Neural progenitor cell (in vitro differentiated cells): ENCODE measurements at regions not wholly inside any gene's neighbourhood (a gene's known extent, or its start where the extent isn't known, plus 50 kb on each side); places are given as distances from the start of the nearest gene placed in this dataset.
A peak's percentile ranks its signal among the peaks of the same experiment; 100 is the strongest.

ENCODE experiments used
- DNase-seq: peaks from one replicate; pipeline ENCODE4 v3.0.0-alpha.2; 2016; ENCODE audit warnings: low spot score
- H2AFZ ChIP-seq: fragments of 200-600 bp; sonication (generic); replicated peaks from 2 replicates; pipeline ENCODE4 v1.6.1; 2016; ENCODE audit warnings: antibody characterized with exemption
- H3F3A ChIP-seq: fragments of 200-600 bp; sonication (generic); 2 replicates; pipeline ENCODE4 v1.6.1; 2016; ENCODE audit warnings: antibody characterized with exemption, low read depth
- H3K27ac ChIP-seq: fragments of 200-600 bp; sonication (generic); 2 replicates; pipeline ENCODE4 v1.5.1; 2016; ENCODE audit warnings: mild to moderate bottlenecking
- H3K27me3 ChIP-seq: fragments of 200-600 bp; sonication (generic); 2 replicates; pipeline ENCODE4 v1.6.1; 2016; ENCODE audit warnings: mild to moderate bottlenecking, moderate library complexity
- H3K36me3 ChIP-seq: fragments of 200-600 bp; sonication (generic); 2 replicates; pipeline ENCODE4 v1.5.1; 2016
- H3K4me1 ChIP-seq: fragments of 200-600 bp; sonication (generic); 2 replicates; pipeline ENCODE4 v1.6.1; 2016; ENCODE audit warnings: mixed run types
- H3K4me2 ChIP-seq: fragments of 200-600 bp; sonication (generic); 2 replicates; pipeline ENCODE4 v1.6.1; 2016
- H3K4me3 ChIP-seq: fragments of 200-600 bp; sonication (generic); 2 replicates; pipeline ENCODE4 v1.5.1; 2016
- H3K79me2 ChIP-seq: fragments of 200-600 bp; sonication (generic); 2 replicates; pipeline ENCODE4 v1.6.1; 2016; ENCODE audit warnings: low read depth
- H3K9ac ChIP-seq: fragments of 200-600 bp; sonication (generic); 2 replicates; pipeline ENCODE4 v1.6.1; 2016
- H3K9me3 ChIP-seq: fragments of 200-600 bp; sonication (generic); 2 replicates; pipeline ENCODE4 v1.5.1; 2016; ENCODE audit warnings: low read depth
- H4K20me1 ChIP-seq: fragments of 200-600 bp; sonication (generic); 2 replicates; pipeline ENCODE4 v1.6.1; 2016; ENCODE audit warnings: low read depth
- H3K27ac Mint-ChIP-seq: 3 replicates; pipeline ENCODE4 v1.8.0; 2021; ENCODE audit warnings: mixed read lengths
- H3K27me3 Mint-ChIP-seq: 2 replicates; pipeline ENCODE4 v1.8.0; 2022; ENCODE audit warnings: low read depth, mild to moderate bottlenecking, inconsistent platforms, moderate library complexity, mixed read lengths; ENCODE audit not compliant: insufficient read depth
- H3K36me3 Mint-ChIP-seq: 3 replicates; pipeline ENCODE4 v1.8.0; 2021; ENCODE audit warnings: mixed read lengths
- H3K4me1 Mint-ChIP-seq: 3 replicates; pipeline ENCODE4 v1.8.0; 2021; ENCODE audit warnings: mixed read lengths
- H3K4me3 Mint-ChIP-seq: 3 replicates; pipeline ENCODE4 v1.8.0; 2021; ENCODE audit warnings: mild to moderate bottlenecking, moderate library complexity, mixed read lengths
- H3K9me3 Mint-ChIP-seq: 3 replicates; pipeline ENCODE4 v1.8.0; 2020; ENCODE audit warnings: mixed read lengths
- EZH2 ChIP-seq: fragments of 200-600 bp; sonication (generic); IDR thresholded peaks from 2 replicates; pipeline ENCODE4 v1.6.1; 2017; ENCODE audit warnings: antibody characterized with exemption, mild to moderate bottlenecking, moderate library complexity
- EZH2phosphoT487 ChIP-seq: fragments of 200-600 bp; sonication (generic); IDR thresholded peaks from 2 replicates; pipeline ENCODE4 v1.6.1; 2017; ENCODE audit warnings: antibody characterized with exemption
- TF ChIP-seq, protein P1 (sequence below): fragments of 200-600 bp; sonication (generic); IDR thresholded peaks from 2 replicates; pipeline ENCODE4 v1.5.1; 2017; ENCODE audit warnings: antibody characterized with exemption, mild to moderate bottlenecking

DNA sequence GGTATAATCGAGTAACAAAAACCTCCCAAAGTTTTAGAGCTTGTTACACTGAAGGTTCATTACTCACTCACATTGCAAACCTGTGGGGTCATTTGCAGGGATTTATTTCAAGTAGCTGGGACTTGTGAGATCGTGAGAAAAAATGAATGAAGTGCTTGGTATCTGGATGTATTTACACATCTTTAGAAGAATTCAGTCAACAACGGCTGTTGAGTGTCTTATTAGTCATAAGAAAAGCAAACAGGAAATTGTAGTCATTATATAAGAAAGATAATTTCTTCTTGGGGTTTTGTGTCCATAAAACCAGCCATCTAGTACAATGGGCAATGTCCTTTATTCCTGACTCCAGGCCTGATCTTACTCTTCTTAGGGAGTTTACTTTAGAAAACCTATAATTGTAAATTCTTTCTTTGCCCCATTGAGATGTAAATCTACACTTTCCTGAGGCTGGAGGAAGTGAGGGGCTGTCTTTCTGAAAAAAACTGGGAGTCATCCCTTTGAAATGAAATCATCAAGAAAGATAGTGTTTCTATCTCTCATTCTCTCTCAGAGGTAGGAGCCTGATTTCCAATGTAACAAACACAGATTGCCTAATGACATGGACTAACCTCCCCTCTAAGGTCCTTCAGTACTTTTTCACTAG is 202.5 kb upstream of the ASCC3 start:
- H3K4me3 ChIP-seq: no peak overlapping the region
- peak; percentile 3 for DNase-seq
- H3K9me3 Mint-ChIP-seq: no peaks in the 10 kb centered on the region
- H3K4me1 Mint-ChIP-seq: no peaks in the 10 kb centered on the region
- no peaks in the 10 kb centered on the region for H3K9me3 ChIP-seq
- peaks cover 37% of the 10 kb centered on the region for H3K4me1 ChIP-seq
- H3K4me2 ChIP-seq: peak overlapping the region; percentile 22
- H3K27ac ChIP-seq: peak overlapping the region; percentile 57
- TF ChIP-seq, protein P1, sequence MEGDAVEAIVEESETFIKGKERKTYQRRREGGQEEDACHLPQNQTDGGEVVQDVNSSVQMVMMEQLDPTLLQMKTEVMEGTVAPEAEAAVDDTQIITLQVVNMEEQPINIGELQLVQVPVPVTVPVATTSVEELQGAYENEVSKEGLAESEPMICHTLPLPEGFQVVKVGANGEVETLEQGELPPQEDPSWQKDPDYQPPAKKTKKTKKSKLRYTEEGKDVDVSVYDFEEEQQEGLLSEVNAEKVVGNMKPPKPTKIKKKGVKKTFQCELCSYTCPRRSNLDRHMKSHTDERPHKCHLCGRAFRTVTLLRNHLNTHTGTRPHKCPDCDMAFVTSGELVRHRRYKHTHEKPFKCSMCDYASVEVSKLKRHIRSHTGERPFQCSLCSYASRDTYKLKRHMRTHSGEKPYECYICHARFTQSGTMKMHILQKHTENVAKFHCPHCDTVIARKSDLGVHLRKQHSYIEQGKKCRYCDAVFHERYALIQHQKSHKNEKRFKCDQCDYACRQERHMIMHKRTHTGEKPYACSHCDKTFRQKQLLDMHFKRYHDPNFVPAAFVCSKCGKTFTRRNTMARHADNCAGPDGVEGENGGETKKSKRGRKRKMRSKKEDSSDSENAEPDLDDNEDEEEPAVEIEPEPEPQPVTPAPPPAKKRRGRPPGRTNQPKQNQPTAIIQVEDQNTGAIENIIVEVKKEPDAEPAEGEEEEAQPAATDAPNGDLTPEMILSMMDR: no peak
- TF ChIP-seq EZH2phosphoT487: no peak
- TF ChIP-seq EZH2: no peak
- peaks cover 12% of the 10 kb centered on the region for H3F3A ChIP-seq
- no peaks in the 10 kb centered on the region for H3K27me3 ChIP-seq
- no peaks in the 10 kb centered on the region for H4K20me1 ChIP-seq
- H3K27ac Mint-ChIP-seq: no peak overlapping the region
- no peaks in the 10 kb centered on the region for H3K27me3 Mint-ChIP-seq
- H3K36me3 Mint-ChIP-seq: no peaks in the 10 kb centered on the region
- no peak overlapping the region for H3K9ac ChIP-seq
- peak overlapping the region; percentile 84 for H2AFZ ChIP-seq
- no peaks in the 10 kb centered on the region for H3K36me3 ChIP-seq
- H3K4me3 Mint-ChIP-seq: no peak overlapping the region
- no peaks in the 10 kb centered on the region for H3K79me2 ChIP-seq

DNA sequence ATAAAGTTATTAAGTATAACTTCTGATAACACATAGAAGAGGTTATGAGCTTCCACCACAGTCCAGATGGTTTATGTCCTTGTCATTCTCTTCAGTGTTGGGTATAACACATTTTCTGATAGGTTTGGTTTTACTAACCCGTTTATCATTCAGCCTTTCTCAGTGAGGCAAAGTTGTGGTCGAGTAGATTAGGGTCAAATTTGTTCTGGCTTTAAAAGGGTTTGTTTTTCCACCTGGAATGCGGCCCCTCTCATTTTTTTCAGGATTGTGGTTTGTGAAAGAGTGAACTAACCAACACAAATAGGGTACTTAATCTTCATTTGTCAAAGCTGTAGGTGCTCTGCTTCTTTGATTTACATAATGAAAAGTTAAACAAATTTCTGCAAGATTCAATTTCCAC is 204.2 kb upstream of the ASCC3 start:
- peak overlapping the region; percentile 23 for H2AFZ ChIP-seq
- peak overlapping the region; percentile 59 for H3K4me2 ChIP-seq
- no peaks in the 10 kb centered on the region for H3K9me3 ChIP-seq
- H3K79me2 ChIP-seq: no peaks in the 10 kb centered on the region
- no peaks in the 10 kb centered on the region for H3K4me1 Mint-ChIP-seq
- no peak overlapping the region for H3K9ac ChIP-seq
- no peaks in the 10 kb centered on the region for H3K27me3 ChIP-seq
- H3K36me3 Mint-ChIP-seq: no peaks in the 10 kb centered on the region
- no peaks in the 10 kb centered on the region for H3K36me3 ChIP-seq
- no peak overlapping the region for H3K27ac Mint-ChIP-seq
- H3K4me1 ChIP-seq: peaks cover 37% of the 10 kb centered on the region
- H3K4me3 Mint-ChIP-seq: no peak overlapping the region
- H4K20me1 ChIP-seq: no peaks in the 10 kb centered on the region
- H3K27ac ChIP-seq: no peak overlapping the region
- peaks cover 12% of the 10 kb centered on the region for H3F3A ChIP-seq
- peak; percentile 18 for DNase-seq
- H3K4me3 ChIP-seq: peak overlapping the region; percentile 9
- H3K27me3 Mint-ChIP-seq: no peaks in the 10 kb centered on the region
- peaks cover 2% of the 10 kb centered on the region for H3K9me3 Mint-ChIP-seq
- TF ChIP-seq, protein P1: no peak
- TF ChIP-seq EZH2: no peak
- no peak for TF ChIP-seq EZH2phosphoT487

DNA sequence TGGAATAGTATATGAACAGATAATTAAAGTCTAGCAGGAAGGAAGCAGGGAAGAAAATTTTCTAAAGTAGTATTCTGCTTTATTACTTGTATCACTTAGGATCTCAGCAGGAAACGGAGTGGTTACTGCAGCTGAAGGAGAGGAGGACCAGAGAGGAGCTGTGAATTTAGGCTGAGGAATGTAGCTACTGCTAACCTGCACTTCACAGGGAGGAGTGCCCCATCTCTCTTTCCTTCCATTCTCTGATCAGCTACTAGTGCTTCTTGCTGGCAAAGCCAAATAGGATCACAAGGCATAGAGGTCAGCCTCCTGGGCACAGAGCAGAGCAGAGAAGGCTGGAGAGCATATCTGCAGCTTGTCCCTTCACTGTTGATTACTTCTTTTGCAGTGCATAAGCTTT is 205.3 kb upstream of the ASCC3 start:
- H3K27me3 Mint-ChIP-seq: peaks cover 2% of the 10 kb centered on the region
- Histone ChIP-seq H2AFZ (peak overlapping the region; percentile 1), H3K9me3 (no peaks in the 10 kb centered on the region), H3K4me1 (peaks cover 37% of the 10 kb centered on the region), H3K27ac (peak overlapping the region; percentile 4), H3K36me3 (peaks cover 3% of the 10 kb centered on the region), H4K20me1 (no peaks in the 10 kb centered on the region), H3K79me2 (no peaks in the 10 kb centered on the region), H3K4me2 (no peak overlapping the region), H3F3A (peaks cover 12% of the 10 kb centered on the region), H3K9ac (no peak overlapping the region), H3K4me3 (no peak overlapping the region), H3K27me3 (no peaks in the 10 kb centered on the region)
- no peaks in the 10 kb centered on the region for H3K4me1 Mint-ChIP-seq
- H3K4me3 Mint-ChIP-seq: no peak overlapping the region
- H3K36me3 Mint-ChIP-seq: no peaks in the 10 kb centered on the region
- H3K27ac Mint-ChIP-seq: no peak overlapping the region
- TF ChIP-seq, protein P1: no peak
- TF ChIP-seq EZH2phosphoT487 (no peak), EZH2 (no peak)
- DNase-seq: peak; percentile 9
- peaks cover 12% of the 10 kb centered on the region for H3K9me3 Mint-ChIP-seq
